Endothelial cell of umbilical vein (primary cell): ENCODE measurements at regions not wholly inside any gene's neighbourhood (a gene's known extent, or its start where the extent isn't known, plus 50 kb on each side); places are given as distances from the start of the nearest gene placed in this dataset.

ENCODE experiments used
- JUN ChIP-seq: IDR thresholded peaks from 2 replicates; pipeline ENCODE4 v1.6.1; 2011; ENCODE audit warnings: borderline replicate concordance, low read depth; ENCODE audit not compliant: insufficient read length, insufficient read depth
- POLR2A ChIP-seq: IDR thresholded peaks from 2 replicates; pipeline ENCODE4 v1.6.1; 2012; ENCODE audit warnings: low read depth, mild to moderate bottlenecking, control low read depth, low read length
- POLR2AphosphoS5 ChIP-seq: IDR thresholded peaks from 2 replicates; pipeline ENCODE4 v1.6.1; 2012; ENCODE audit warnings: low read depth, mild to moderate bottlenecking, control low read depth, low read length, moderate library complexity; ENCODE audit not compliant: insufficient read depth
- TF ChIP-seq, protein P1 (sequence below), 2 donors: IDR thresholded peaks; 1 replicate in 1 of 2; 2 replicates in 1 of 2; pipeline ENCODE4 v1.5.1; 2011; ENCODE audit warnings: low read length in 2 of 2, mild to moderate bottlenecking in 2 of 2, moderate library complexity in 2 of 2, control low read depth in 1 of 2, inconsistent platforms in 1 of 2, low read depth in 1 of 2; ENCODE audit not compliant: insufficient read depth in 1 of 2; ENCODE audit errors: extremely low read depth in 1 of 2
- TF ChIP-seq, protein P2 (sequence below): IDR thresholded peaks from 2 replicates; pipeline ENCODE4 v1.6.1; 2011; ENCODE audit not compliant: insufficient read depth, insufficient read length

DNA sequence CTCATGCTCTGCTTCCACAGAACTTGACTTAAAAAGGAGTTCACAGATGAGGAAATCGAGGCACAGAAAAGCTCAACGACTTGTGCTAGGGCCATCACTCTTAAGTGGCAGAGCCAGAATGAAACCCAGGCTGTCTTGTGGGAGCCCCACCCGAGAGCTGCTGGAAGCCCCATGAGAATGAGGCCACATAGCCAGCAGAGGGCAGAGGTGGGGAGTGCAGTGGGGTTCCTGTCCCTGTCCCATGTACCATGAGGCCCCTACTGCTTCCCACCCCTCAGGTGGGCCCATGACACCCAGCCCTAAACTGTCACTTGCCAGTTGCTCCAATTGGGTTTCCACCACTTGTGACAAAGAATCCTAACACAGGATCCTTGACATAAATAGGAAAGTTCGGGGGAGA is 175.9 kb downstream of the IRS2 start:
- TF ChIP-seq POLR2A (no peak), POLR2AphosphoS5 (no peak), JUN (no peak)
- TF ChIP-seq, protein P1, sequence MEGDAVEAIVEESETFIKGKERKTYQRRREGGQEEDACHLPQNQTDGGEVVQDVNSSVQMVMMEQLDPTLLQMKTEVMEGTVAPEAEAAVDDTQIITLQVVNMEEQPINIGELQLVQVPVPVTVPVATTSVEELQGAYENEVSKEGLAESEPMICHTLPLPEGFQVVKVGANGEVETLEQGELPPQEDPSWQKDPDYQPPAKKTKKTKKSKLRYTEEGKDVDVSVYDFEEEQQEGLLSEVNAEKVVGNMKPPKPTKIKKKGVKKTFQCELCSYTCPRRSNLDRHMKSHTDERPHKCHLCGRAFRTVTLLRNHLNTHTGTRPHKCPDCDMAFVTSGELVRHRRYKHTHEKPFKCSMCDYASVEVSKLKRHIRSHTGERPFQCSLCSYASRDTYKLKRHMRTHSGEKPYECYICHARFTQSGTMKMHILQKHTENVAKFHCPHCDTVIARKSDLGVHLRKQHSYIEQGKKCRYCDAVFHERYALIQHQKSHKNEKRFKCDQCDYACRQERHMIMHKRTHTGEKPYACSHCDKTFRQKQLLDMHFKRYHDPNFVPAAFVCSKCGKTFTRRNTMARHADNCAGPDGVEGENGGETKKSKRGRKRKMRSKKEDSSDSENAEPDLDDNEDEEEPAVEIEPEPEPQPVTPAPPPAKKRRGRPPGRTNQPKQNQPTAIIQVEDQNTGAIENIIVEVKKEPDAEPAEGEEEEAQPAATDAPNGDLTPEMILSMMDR (IDR thresholded peaks at IDR 0.05; ENCODE audit: extremely low read depth in 1 of 2, insufficient read depth in 1 of 2, low read depth in 1 of 2, low read length in 2 of 2), result peak in 1 of 2 donors; percentile 6
- TF ChIP-seq, protein P2, sequence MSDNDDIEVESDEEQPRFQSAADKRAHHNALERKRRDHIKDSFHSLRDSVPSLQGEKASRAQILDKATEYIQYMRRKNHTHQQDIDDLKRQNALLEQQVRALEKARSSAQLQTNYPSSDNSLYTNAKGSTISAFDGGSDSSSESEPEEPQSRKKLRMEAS, result no peak
